Chondrocyte (in vitro differentiated cells): ENCODE measurements at regions not wholly inside any gene's neighbourhood (a gene's known extent, or its start where the extent isn't known, plus 50 kb on each side); places are given as distances from the start of the nearest gene placed in this dataset.
"Not testable (repeated sequence)": the region's sequence is repeated elsewhere in the genome, so short reads cannot be mapped to it uniquely, and the experiment has no call there.

Experiments used
- DNase-seq: peaks from one replicate; pipeline ENCODE4 v3.0.0; 2021; ENCODE audit warnings: mixed read lengths, low spot score
- H3K27ac Mint-ChIP-seq: one replicate; pipeline ENCODE4 v1.8.0; 2021; ENCODE audit warnings: mild to moderate bottlenecking, moderate library complexity, mixed read lengths; ENCODE audit not compliant: unreplicated experiment
- H3K27me3 Mint-ChIP-seq: 2 replicates; pipeline ENCODE4 v1.8.0; 2021; ENCODE audit warnings: low read depth, mixed read lengths
- H3K36me3 Mint-ChIP-seq: 2 replicates; pipeline ENCODE4 v1.8.0; 2021; ENCODE audit warnings: low read depth, mixed read lengths
- H3K4me1 Mint-ChIP-seq: 2 replicates; pipeline ENCODE4 v1.8.0; 2021; ENCODE audit warnings: low read depth, mild to moderate bottlenecking, mixed read lengths
- H3K4me3 Mint-ChIP-seq: one replicate; pipeline ENCODE4 v1.8.0; 2021; ENCODE audit warnings: mild to moderate bottlenecking, moderate library complexity, mixed read lengths; ENCODE audit not compliant: unreplicated experiment
- H3K9me3 Mint-ChIP-seq: 2 replicates; pipeline ENCODE4 v1.8.0; 2021; ENCODE audit warnings: low read depth, mixed read lengths
- CTCF ChIP-seq: fragments of 200-600 bp; sonication (generic); IDR thresholded peaks from 2 replicates; pipeline ENCODE4 v1.5.0; 2021; ENCODE audit warnings: antibody characterized with exemption, mild to moderate bottlenecking, moderate library complexity

GRCh38 chr5:124494540-124495116 lies 251.8 kb downstream of the ZNF608 start:
- Mint-ChIP-seq H3K36me3 (peaks cover 9% of the 10 kb centered on the region), H3K27ac (no peak overlapping the region), H3K4me3 (no peak overlapping the region), H3K27me3 (no peaks in the 10 kb centered on the region), H3K4me1 (no peaks in the 10 kb centered on the region), H3K9me3 (peaks cover 15% of the 10 kb centered on the region)
- no peak for DNase-seq
- no peak for TF ChIP-seq CTCF

- Mint-ChIP-seq H3K27ac (no peak overlapping the region), H3K4me1 (no peaks in the 10 kb centered on the region), H3K9me3 (peaks cover 15% of the 10 kb centered on the region), H3K4me3 (no peak overlapping the region), H3K36me3 (peaks cover 10% of the 10 kb centered on the region), H3K27me3 (no peaks in the 10 kb centered on the region)
- no peak for DNase-seq
- no peak for TF ChIP-seq CTCF
Measured at GRCh38 chr5:124492444-124493224, 253.8 kb downstream of the ZNF608 start.

GRCh38 chr5:124490315-124490714 lies 256.1 kb downstream of the ZNF608 start:
- DNase-seq, H3K4me3 Mint-ChIP-seq, H3K27me3 Mint-ChIP-seq, H3K4me1 Mint-ChIP-seq, H3K27ac Mint-ChIP-seq: not testable (repeated sequence)
- Mint-ChIP-seq H3K9me3 (peaks cover 27% of the 10 kb centered on the region), H3K36me3 (peaks cover 10% of the 10 kb centered on the region)

- no peak overlapping the region for H3K4me3 Mint-ChIP-seq
- no peaks in the 10 kb centered on the region for H3K36me3 Mint-ChIP-seq
- peaks cover 4% of the 10 kb centered on the region for H3K4me1 Mint-ChIP-seq
- H3K27ac Mint-ChIP-seq: no peak overlapping the region
- peaks cover under 1% of the 10 kb centered on the region for H3K9me3 Mint-ChIP-seq
- no peak for TF ChIP-seq CTCF
- no peaks in the 10 kb centered on the region for H3K27me3 Mint-ChIP-seq
- DNase-seq: no peak
Measured at GRCh38 chr5:124481419-124481818, 265.0 kb downstream of the ZNF608 start.

GRCh38 chr5:124480964-124481363 lies 265.5 kb downstream of the ZNF608 start:
- Mint-ChIP-seq H3K9me3 (no peaks in the 10 kb centered on the region), H3K27ac (no peak overlapping the region), H3K27me3 (no peaks in the 10 kb centered on the region), H3K36me3 (no peaks in the 10 kb centered on the region), H3K4me3 (no peak overlapping the region), H3K4me1 (peaks cover 4% of the 10 kb centered on the region)
- no peak for TF ChIP-seq CTCF
- DNase-seq: no peak

- Mint-ChIP-seq H3K27ac (no peak overlapping the region), H3K4me1 (peaks cover 9% of the 10 kb centered on the region), H3K4me3 (no peak overlapping the region), H3K27me3 (no peaks in the 10 kb centered on the region), H3K9me3 (no peaks in the 10 kb centered on the region), H3K36me3 (no peaks in the 10 kb centered on the region)
- TF ChIP-seq CTCF: no peak
- DNase-seq: no peak
Measured at GRCh38 chr5:124480022-124480421, 266.4 kb downstream of the ZNF608 start.
